ENCODE measurements at regions not wholly inside any gene's neighbourhood (a gene's known extent, or its start where the extent isn't known, plus 50 kb on each side); places are given as distances from the start of the nearest gene placed in this dataset.

GRCh38 chr17:34703533-34703932 is 124.2 kb downstream of the TMEM132E start:
- DNase-seq = peak; percentile 8 to 48

GRCh38 chr17:34699181-34699580 is 119.8 kb downstream of the TMEM132E start:
- no peak for DNase-seq

GRCh38 chr17:34692920-34693319 is 113.5 kb downstream of the TMEM132E start:
- no peak for DNase-seq

All from inflammatory macrophage (primary cell).